ENCODE measurements at regions not wholly inside any gene's neighbourhood (a gene's known extent, or its start where the extent isn't known, plus 50 kb on each side); places are given as distances from the start of the nearest gene placed in this dataset.

DNA sequence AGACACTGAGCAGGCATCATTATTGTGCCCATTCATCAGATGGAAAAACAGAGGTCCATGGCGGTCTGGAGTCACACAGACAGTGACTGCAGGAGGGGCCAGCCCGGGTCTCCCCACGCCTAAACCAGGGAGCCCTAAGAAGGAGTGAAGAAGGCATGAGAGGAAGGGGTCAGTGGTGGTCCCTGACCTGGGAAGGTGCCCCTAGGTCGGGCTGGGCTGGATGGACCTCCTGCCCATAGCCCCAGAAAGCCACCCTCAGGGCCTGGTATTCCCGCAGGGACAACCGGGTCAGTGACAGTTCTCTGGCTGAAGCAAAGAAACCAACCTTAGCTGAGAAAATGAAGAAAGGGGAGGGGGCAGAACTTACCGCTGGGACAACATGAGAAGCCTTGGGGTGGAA is 163.4 kb upstream of the C1orf174 start:
- DNase-seq (ENCODE audit: low read depth, low spot score) = no peak
- no peak overlapping the region for H3K9ac ChIP-seq (ENCODE audit: insufficient read length, low read depth)
- H3K36me3 ChIP-seq (ENCODE audit: insufficient read depth, insufficient read length, low read length) = no peaks in the 10 kb centered on the region
- H3K4me3 ChIP-seq (ENCODE audit: insufficient read length, low read depth) = no peak overlapping the region
- no peaks in the 10 kb centered on the region for H3K9me3 ChIP-seq (ENCODE audit: insufficient read depth, low read length)
- no peaks in the 10 kb centered on the region for H3K4me1 ChIP-seq (ENCODE audit: insufficient read depth, insufficient read length)
- H3K27me3 ChIP-seq (ENCODE audit: insufficient read depth, insufficient read length) = no peaks in the 10 kb centered on the region
- TF ChIP-seq ZNF274 (IDR thresholded peaks at IDR 0.05; ENCODE audit: low read depth, low read length) = no peak
- no peak for TF ChIP-seq YY1 (IDR thresholded peaks at IDR 0.05; ENCODE audit: insufficient read depth, insufficient read length)
- no peak for TF ChIP-seq SUZ12 (IDR thresholded peaks at IDR 0.05; ENCODE audit: extremely low read depth, insufficient read depth, insufficient read length)

DNA sequence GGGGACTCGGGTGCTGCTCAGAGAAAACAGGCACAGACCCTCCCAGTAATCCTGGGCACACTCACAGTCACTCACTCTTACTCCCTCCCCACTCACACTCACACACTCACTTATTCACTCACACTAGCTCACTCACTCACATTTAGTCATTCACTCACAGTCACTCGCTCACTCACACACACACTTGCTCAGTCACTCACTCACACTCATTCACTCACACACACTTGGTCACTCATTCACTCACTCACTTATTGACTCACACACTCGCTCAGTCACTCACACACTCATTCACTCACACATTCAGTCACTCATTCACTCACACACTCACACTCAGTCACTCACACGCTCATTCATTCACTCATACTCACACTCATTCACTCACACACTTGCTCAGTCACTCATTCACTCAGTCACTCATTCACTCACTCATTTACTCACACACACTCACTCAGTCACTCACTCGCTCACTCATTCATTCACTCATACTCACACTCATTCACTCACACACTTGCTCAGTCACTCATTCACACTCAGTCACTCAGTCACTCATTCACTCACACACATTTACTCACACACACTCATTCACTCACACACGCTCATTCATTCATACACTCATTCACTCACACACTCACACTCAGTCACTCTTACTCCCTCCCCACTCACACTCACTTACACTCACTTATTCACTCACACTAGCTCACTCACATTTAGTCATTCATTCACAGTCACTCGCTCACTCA is 164.2 kb upstream of the C1orf174 start:
- Histone ChIP-seq H3K9ac (ENCODE audit: insufficient read length, low read depth) (no peak overlapping the region), H3K4me1 (ENCODE audit: insufficient read depth, insufficient read length) (peaks cover 1% of the 10 kb centered on the region), H3K4me3 (ENCODE audit: insufficient read length, low read depth) (no peak overlapping the region), H3K36me3 (ENCODE audit: insufficient read depth, insufficient read length, low read length) (no peaks in the 10 kb centered on the region), H3K9me3 (ENCODE audit: insufficient read depth, low read length) (no peaks in the 10 kb centered on the region), H3K27me3 (ENCODE audit: insufficient read depth, insufficient read length) (no peaks in the 10 kb centered on the region)
- TF ChIP-seq YY1 (IDR thresholded peaks at IDR 0.05; ENCODE audit: insufficient read depth, insufficient read length) (no peak), SUZ12 (IDR thresholded peaks at IDR 0.05; ENCODE audit: extremely low read depth, insufficient read depth, insufficient read length) (no peak), ZNF274 (IDR thresholded peaks at IDR 0.05; ENCODE audit: low read depth, low read length) (no peak)
- DNase-seq (ENCODE audit: low read depth, low spot score) = no peak

DNA sequence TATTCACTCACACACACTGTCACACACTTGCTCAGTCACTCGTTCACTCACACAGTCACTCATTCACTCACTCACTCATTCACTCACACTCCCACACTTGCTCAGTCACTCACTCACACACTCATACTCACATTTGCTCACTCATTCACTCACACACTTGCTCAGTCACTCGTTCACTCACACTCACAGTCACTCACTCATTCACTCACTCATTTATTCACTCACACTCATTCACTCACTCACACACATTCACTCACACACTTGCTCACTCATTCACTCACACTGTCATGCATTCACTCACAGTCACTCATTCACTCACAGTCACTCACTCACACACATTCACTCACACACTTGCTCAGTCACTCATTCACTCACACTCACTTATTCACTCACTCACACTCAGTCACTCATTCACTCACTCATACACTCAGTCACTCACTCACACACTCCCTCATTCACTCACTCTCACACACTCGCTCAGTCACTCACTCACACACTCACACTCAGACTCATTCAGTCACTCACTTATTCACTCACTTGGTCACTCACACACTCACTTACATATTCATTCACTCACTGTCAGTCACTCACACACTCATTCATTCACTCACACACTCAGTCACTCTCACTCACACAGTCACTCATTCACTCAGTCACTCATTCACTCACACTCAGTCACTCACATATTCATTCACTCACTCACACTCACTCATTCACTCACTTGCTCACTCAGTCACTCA is 167.0 kb upstream of the C1orf174 start:
- H3K4me3 ChIP-seq (ENCODE audit: insufficient read length, low read depth) = no peak overlapping the region
- H3K36me3 ChIP-seq (ENCODE audit: insufficient read depth, insufficient read length, low read length) = no peaks in the 10 kb centered on the region
- no peak for TF ChIP-seq ZNF274 (IDR thresholded peaks at IDR 0.05; ENCODE audit: low read depth, low read length)
- no peak for TF ChIP-seq SUZ12 (IDR thresholded peaks at IDR 0.05; ENCODE audit: extremely low read depth, insufficient read depth, insufficient read length)
- no peak for TF ChIP-seq YY1 (IDR thresholded peaks at IDR 0.05; ENCODE audit: insufficient read depth, insufficient read length)
- no peaks in the 10 kb centered on the region for H3K9me3 ChIP-seq (ENCODE audit: insufficient read depth, low read length)
- no peak overlapping the region for H3K9ac ChIP-seq (ENCODE audit: insufficient read length, low read depth)
- DNase-seq (ENCODE audit: low read depth, low spot score) = no peak
- H3K4me1 ChIP-seq (ENCODE audit: insufficient read depth, insufficient read length) = peaks cover 3% of the 10 kb centered on the region
- H3K27me3 ChIP-seq (ENCODE audit: insufficient read depth, insufficient read length) = no peaks in the 10 kb centered on the region

- TF ChIP-seq ZNF274 (IDR thresholded peaks at IDR 0.05; ENCODE audit: low read depth, low read length) = no peak
- no peak for TF ChIP-seq SUZ12 (IDR thresholded peaks at IDR 0.05; ENCODE audit: extremely low read depth, insufficient read depth, insufficient read length)
- TF ChIP-seq YY1 (IDR thresholded peaks at IDR 0.05; ENCODE audit: insufficient read depth, insufficient read length) = no peak
- Histone ChIP-seq H3K4me1 (ENCODE audit: insufficient read depth, insufficient read length) (peaks cover 3% of the 10 kb centered on the region), H3K9ac (ENCODE audit: insufficient read length, low read depth) (no peak overlapping the region), H3K36me3 (ENCODE audit: insufficient read depth, insufficient read length, low read length) (no peaks in the 10 kb centered on the region), H3K9me3 (ENCODE audit: insufficient read depth, low read length) (no peaks in the 10 kb centered on the region), H3K4me3 (ENCODE audit: insufficient read length, low read depth) (no peak overlapping the region), H3K27me3 (ENCODE audit: insufficient read depth, insufficient read length) (no peaks in the 10 kb centered on the region)
- no peak for DNase-seq (ENCODE audit: low read depth, low spot score)
Measured at GRCh38 chr1:4068076-4068475, 168.0 kb upstream of the C1orf174 start.

DNA sequence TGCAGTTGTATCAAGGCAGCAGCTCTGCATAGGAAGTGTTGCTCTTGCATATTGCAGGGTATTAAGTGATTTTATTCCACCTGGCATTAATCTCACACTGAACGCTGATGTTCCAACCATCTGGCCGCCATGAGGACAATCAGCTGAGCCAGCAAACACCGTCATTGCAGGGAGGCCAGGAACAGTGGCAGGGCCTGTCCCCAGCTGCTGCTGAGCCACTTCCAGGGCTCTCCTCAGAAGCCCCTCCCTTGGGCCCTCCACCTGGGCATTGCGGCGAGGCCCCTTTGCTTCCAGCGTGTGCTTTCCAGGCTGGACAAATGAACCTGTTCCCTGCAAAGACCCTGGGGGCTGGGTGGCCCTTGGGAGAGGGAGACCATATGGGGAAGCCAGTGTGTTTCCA is 171.6 kb upstream of the C1orf174 start:
- Histone ChIP-seq H3K9me3 (ENCODE audit: insufficient read depth, low read length) (no peaks in the 10 kb centered on the region), H3K36me3 (ENCODE audit: insufficient read depth, insufficient read length, low read length) (no peaks in the 10 kb centered on the region), H3K4me3 (ENCODE audit: insufficient read length, low read depth) (no peak overlapping the region), H3K9ac (ENCODE audit: insufficient read length, low read depth) (no peak overlapping the region), H3K4me1 (ENCODE audit: insufficient read depth, insufficient read length) (peaks cover 6% of the 10 kb centered on the region), H3K27me3 (ENCODE audit: insufficient read depth, insufficient read length) (no peaks in the 10 kb centered on the region)
- no peak for TF ChIP-seq ZNF274 (IDR thresholded peaks at IDR 0.05; ENCODE audit: low read depth, low read length)
- no peak for TF ChIP-seq SUZ12 (IDR thresholded peaks at IDR 0.05; ENCODE audit: extremely low read depth, insufficient read depth, insufficient read length)
- TF ChIP-seq YY1 (IDR thresholded peaks at IDR 0.05; ENCODE audit: insufficient read depth, insufficient read length) = no peak
- no peak for DNase-seq (ENCODE audit: low read depth, low spot score)

DNA sequence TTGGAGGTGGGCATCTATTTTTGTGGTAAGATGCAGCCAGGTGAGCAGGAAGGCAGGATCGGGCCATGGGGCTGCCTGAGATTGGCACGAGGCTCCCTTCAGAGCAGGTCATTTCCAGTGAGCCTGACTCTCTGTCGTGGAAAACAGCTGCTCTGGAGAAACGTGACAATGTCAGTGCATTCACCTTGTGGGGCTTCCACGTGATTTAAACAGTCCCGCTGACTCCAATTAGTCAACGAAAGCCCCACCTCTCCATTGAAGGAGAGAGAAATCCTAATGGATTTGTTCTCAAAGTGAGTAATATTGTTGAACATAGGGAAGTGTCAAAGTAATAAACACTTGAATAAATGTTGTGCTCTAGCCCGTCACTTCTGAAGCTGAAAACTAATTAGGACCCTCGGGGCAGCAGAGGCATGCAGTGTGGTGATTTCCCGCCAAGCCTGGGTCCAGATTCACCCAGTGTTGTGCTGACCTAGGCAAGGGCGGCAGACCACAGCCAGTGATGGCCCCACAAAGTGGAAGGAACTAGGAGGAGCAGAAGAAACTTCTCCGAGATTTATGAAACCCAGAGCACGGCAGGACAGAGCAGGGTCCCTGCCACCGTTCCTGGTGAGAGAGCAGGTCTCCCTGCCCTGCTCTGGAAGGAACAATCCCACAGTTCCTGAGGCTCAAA is 172.5 kb upstream of the C1orf174 start:
- H3K36me3 ChIP-seq (ENCODE audit: insufficient read depth, insufficient read length, low read length) = no peaks in the 10 kb centered on the region
- no peak for DNase-seq (ENCODE audit: low read depth, low spot score)
- H3K4me1 ChIP-seq (ENCODE audit: insufficient read depth, insufficient read length) = peaks cover 6% of the 10 kb centered on the region
- H3K27me3 ChIP-seq (ENCODE audit: insufficient read depth, insufficient read length) = no peaks in the 10 kb centered on the region
- H3K9me3 ChIP-seq (ENCODE audit: insufficient read depth, low read length) = no peaks in the 10 kb centered on the region
- no peak overlapping the region for H3K9ac ChIP-seq (ENCODE audit: insufficient read length, low read depth)
- no peak overlapping the region for H3K4me3 ChIP-seq (ENCODE audit: insufficient read length, low read depth)
- TF ChIP-seq YY1 (IDR thresholded peaks at IDR 0.05; ENCODE audit: insufficient read depth, insufficient read length) (no peak), ZNF274 (IDR thresholded peaks at IDR 0.05; ENCODE audit: low read depth, low read length) (no peak), SUZ12 (IDR thresholded peaks at IDR 0.05; ENCODE audit: extremely low read depth, insufficient read depth, insufficient read length) (no peak)

All from NT2/D1 (cell line).